ENCODE measurements at regions not wholly inside any gene's neighbourhood (a gene's known extent, or its start where the extent isn't known, plus 50 kb on each side); places are given as distances from the start of the nearest gene placed in this dataset.

GRCh38 chr2:19062370-19062769 lies 296.1 kb downstream of the OSR1 start:
- TF ChIP-seq CTCF (IDR thresholded peaks at IDR 0.05), result no peak
- TF ChIP-seq POLR2A (IDR thresholded peaks at IDR 0.05), result no peak

All from thyroid gland (tissue), 4 donors.